H1 (cell line): ENCODE measurements at regions not wholly inside any gene's neighbourhood (a gene's known extent, or its start where the extent isn't known, plus 50 kb on each side); places are given as distances from the start of the nearest gene placed in this dataset.
A peak's percentile ranks its signal among the peaks of the same experiment; 100 is the strongest.
"Not testable (repeated sequence)": the region's sequence is repeated elsewhere in the genome, so short reads cannot be mapped to it uniquely, and the experiment has no call there.

Experiments used
- CTCF ChIA-PET: fragments of 300-600 bp; sonication (Branson Sonifier 250); formaldehyde crosslinking; loops from one replicate; lab custom pipeline; 2021; ENCODE audit not compliant: partially characterized antibody; lab: Charles Lee
- POLR2A ChIA-PET: fragments of 300-600 bp; sonication (Branson Sonifier 250); formaldehyde crosslinking; loops from one replicate; lab custom pipeline; 2021; ENCODE audit warnings: inconsistent platforms; ENCODE audit not compliant: partially characterized antibody; lab: Charles Lee
- DNase-seq, 2 experiments: peaks; one replicate each; pipeline versions ENCODE4 v3.0.0 to v3.0.0-alpha.2; 2010 to 2022; ENCODE audit warnings: low spot score in 2 of 2, low read depth in 1 of 2, mixed read lengths in 1 of 2
- FAIRE-seq: peaks from 2 replicates; lab custom pipeline; 2011; peaks lifted over from hg19 to GRCh38; lab: Jason Lieb, UNC
- H2AFZ ChIP-seq: 2 replicates; pipeline ENCODE4 v1.8.1; 2012; ENCODE audit warnings: low read length, inconsistent platforms
- H2AK5ac ChIP-seq: 2 replicates; pipeline ENCODE4 v1.6.1; 2013; ENCODE audit warnings: low read depth, low read length
- H2BK120ac ChIP-seq: replicated peaks from 2 replicates; pipeline ENCODE3; 2013; ENCODE audit warnings: low read depth, low read length, inconsistent platforms
- H2BK12ac ChIP-seq: 2 replicates; pipeline ENCODE4 v1.6.1; 2013; ENCODE audit warnings: low read depth, low read length
- H2BK15ac ChIP-seq: 2 replicates; pipeline ENCODE4 v1.6.1; 2013; ENCODE audit warnings: low read length
- H2BK20ac ChIP-seq: 2 replicates; pipeline ENCODE4 v1.6.1; 2013; ENCODE audit warnings: low read length
- H2BK5ac ChIP-seq: 2 replicates; pipeline ENCODE4 v1.6.1; 2013; ENCODE audit warnings: low read depth, low read length
- H3K14ac ChIP-seq: 2 replicates; pipeline ENCODE4 v1.6.1; 2013; ENCODE audit warnings: inconsistent platforms; ENCODE audit not compliant: insufficient read length
- H3K18ac ChIP-seq: 2 replicates; pipeline ENCODE4 v1.6.1; 2013; ENCODE audit warnings: low read length; ENCODE audit errors: extremely low read depth
- H3K23ac ChIP-seq: 2 replicates; pipeline ENCODE4 v1.6.1; 2013; ENCODE audit warnings: inconsistent platforms; ENCODE audit not compliant: insufficient read length
- H3K23me2 ChIP-seq: 2 replicates; pipeline ENCODE4 v1.6.1; 2013; ENCODE audit warnings: low read depth, low read length
- H3K27ac ChIP-seq: 2 replicates; pipeline ENCODE4 v1.6.1; 2011; ENCODE audit warnings: low read depth, low read length, inconsistent platforms
- H3K27me3 ChIP-seq, 4 experiments: replicated peaks in 1 of 4; 1 replicate in 1 of 4; 2 replicates in 3 of 4; pipeline versions ENCODE4 v1.6.1 to v1.8.1; 2011 to 2013; ENCODE audit warnings: low read length in 3 of 4, mild to moderate bottlenecking in 3 of 4, inconsistent platforms in 2 of 4, mixed read lengths in 2 of 4, moderate library complexity in 1 of 4; ENCODE audit not compliant: control insufficient read depth in 3 of 4, insufficient read depth in 3 of 4; ENCODE audit errors: extremely low read depth in 1 of 4
- H3K36me3 ChIP-seq, 4 experiments: 2 replicates each; pipeline versions ENCODE4 v1.6.1 to v1.8.1; 2011 to 2013; ENCODE audit warnings: mild to moderate bottlenecking in 4 of 4, low read length in 3 of 4, moderate library complexity in 2 of 4, control low read depth in 1 of 4, inconsistent platforms in 1 of 4; ENCODE audit not compliant: insufficient read depth in 4 of 4, control insufficient read depth in 2 of 4
- H3K4ac ChIP-seq: replicated peaks from 2 replicates; pipeline ENCODE3; 2013; ENCODE audit warnings: low read length, low read depth, mixed read lengths, inconsistent platforms; ENCODE audit not compliant: insufficient read length
- H3K4me1 ChIP-seq, 4 experiments: replicated peaks in 1 of 4; 1 replicate in 1 of 4; 2 replicates in 3 of 4; pipeline versions ENCODE4 v1.6.1 to v1.8.1; 2011 to 2013; ENCODE audit warnings: low read length in 3 of 4, inconsistent platforms in 2 of 4, mixed read lengths in 1 of 4; ENCODE audit not compliant: insufficient read depth in 4 of 4, control insufficient read depth in 3 of 4
- H3K4me2 ChIP-seq, 2 experiments: 2 replicates each; pipeline versions ENCODE4 v1.6.1 to v1.8.1; 2011 to 2013; ENCODE audit warnings: low read depth in 2 of 2, low read length in 2 of 2, control low read depth in 1 of 2, inconsistent platforms in 1 of 2, mild to moderate bottlenecking in 1 of 2; ENCODE audit not compliant: insufficient read depth in 1 of 2
- H3K4me3 ChIP-seq, 4 experiments: fragments of 200-600, 300-600 bp in 1 of 4; sonication (generic), shearing (Covaris generic), sonication (Bioruptor Twin) in 1 of 4; 2 replicates each; pipeline versions ENCODE4 v1.5.1 to v1.8.1; 2011 to 2016; ENCODE audit warnings: low read length in 4 of 4, low read depth in 3 of 4, control low read depth in 2 of 4, inconsistent platforms in 2 of 4, mild to moderate bottlenecking in 2 of 4, mixed read lengths in 1 of 4, moderate library complexity in 1 of 4; ENCODE audit not compliant: insufficient read depth in 2 of 4; ENCODE audit errors: extremely low read depth in 1 of 4
- H3K56ac ChIP-seq: replicated peaks from 2 replicates; pipeline ENCODE3; 2013; ENCODE audit warnings: low read depth, mild to moderate bottlenecking, mixed read lengths, low read length, inconsistent platforms; ENCODE audit not compliant: insufficient read length
- H3K79me1 ChIP-seq: 2 replicates; pipeline ENCODE4 v1.6.1; 2013; ENCODE audit warnings: low read depth, low read length, control low read depth
- H3K79me2 ChIP-seq, 2 experiments: 2 replicates each; pipeline versions ENCODE4 v1.6.1 to v1.8.1; 2012 to 2013; ENCODE audit warnings: low read length in 2 of 2, mild to moderate bottlenecking in 2 of 2, inconsistent platforms in 1 of 2; ENCODE audit not compliant: insufficient read depth in 2 of 2, control insufficient read depth in 1 of 2
- H3K9ac ChIP-seq, 4 experiments: replicated peaks in 1 of 4; 1 replicate in 1 of 4; 2 replicates in 3 of 4; pipeline versions ENCODE4 v1.6.1 to v1.8.1; 2011 to 2013; ENCODE audit warnings: low read depth in 3 of 4, low read length in 3 of 4, control low read depth in 2 of 4, mild to moderate bottlenecking in 2 of 4, moderate library complexity in 2 of 4, inconsistent platforms in 1 of 4; ENCODE audit errors: extremely low read depth in 1 of 4
- H3K9me3 ChIP-seq, 2 experiments: 2 replicates each; pipeline versions ENCODE4 v1.6.1 to v1.8.1; 2012 to 2013; ENCODE audit warnings: mild to moderate bottlenecking in 2 of 2, moderate library complexity in 2 of 2, control low read depth in 1 of 2, inconsistent platforms in 1 of 2, low read depth in 1 of 2, low read length in 1 of 2, mixed read lengths in 1 of 2; ENCODE audit not compliant: insufficient read depth in 2 of 2
- H4K20me1 ChIP-seq, 2 experiments: replicated peaks in 1 of 2; 2 replicates each; pipeline versions ENCODE3 to v1.8.1; 2011 to 2013; ENCODE audit warnings: inconsistent platforms in 2 of 2, low read length in 2 of 2, mild to moderate bottlenecking in 1 of 2; ENCODE audit not compliant: insufficient read depth in 2 of 2, control insufficient read depth in 1 of 2
- H4K5ac ChIP-seq: 2 replicates; pipeline ENCODE4 v1.6.1; 2013; ENCODE audit warnings: low read length, low read depth, mixed read lengths, inconsistent platforms; ENCODE audit not compliant: insufficient read length
- H4K8ac ChIP-seq: 2 replicates; pipeline ENCODE4 v1.8.0; 2013; ENCODE audit warnings: mild to moderate bottlenecking, moderate library complexity, low read length, inconsistent platforms; ENCODE audit not compliant: insufficient read depth; ENCODE audit errors: extremely low read depth
- H4K91ac ChIP-seq: replicated peaks from 2 replicates; pipeline ENCODE3; 2013; ENCODE audit warnings: low read length, mixed read lengths, inconsistent platforms; ENCODE audit not compliant: insufficient read length
- CHD1 ChIP-seq: IDR thresholded peaks from 2 replicates; pipeline ENCODE4 v1.6.1; 2012; ENCODE audit warnings: low read depth, low read length, improper control_type of control experiment
- HDAC2 ChIP-seq, 2 experiments: fragments of 300-600 bp in 1 of 2; sonication (generic) in 1 of 2; IDR thresholded peaks; 2 replicates each; pipeline ENCODE4 v1.6.1; 2011 to 2012; ENCODE audit warnings: low read depth in 2 of 2, low read length in 2 of 2, mild to moderate bottlenecking in 2 of 2, moderate library complexity in 2 of 2, borderline replicate concordance in 1 of 2, inconsistent platforms in 1 of 2
- SRF ChIP-seq: IDR thresholded peaks from 2 replicates; pipeline ENCODE4 v1.6.1; 2011; ENCODE audit warnings: mild to moderate bottlenecking, low read depth, low read length, moderate library complexity
- WGBS, 2 experiments: shearing (Covaris generic) in 1 of 2; methylation state at CpG; one replicate each; pipeline versions ENCODE4 v1.1.6 to v1.1.7; 2013 to 2015; ENCODE audit warnings: low lambda C conversion rate in 2 of 2, mixed read lengths in 2 of 2, inconsistent platforms in 1 of 2, low coverage in 1 of 2, missing lambda C conversion rate in 1 of 2; ENCODE audit not compliant: insufficient replicate concordance in 2 of 2, insufficient coverage in 1 of 2, insufficient read length in 1 of 2; ENCODE audit errors: extremely low coverage in 1 of 2, missing lambda C conversion rate in 1 of 2; 5-methylcytosine and 5-hydroxymethylcytosine counted together

DNA sequence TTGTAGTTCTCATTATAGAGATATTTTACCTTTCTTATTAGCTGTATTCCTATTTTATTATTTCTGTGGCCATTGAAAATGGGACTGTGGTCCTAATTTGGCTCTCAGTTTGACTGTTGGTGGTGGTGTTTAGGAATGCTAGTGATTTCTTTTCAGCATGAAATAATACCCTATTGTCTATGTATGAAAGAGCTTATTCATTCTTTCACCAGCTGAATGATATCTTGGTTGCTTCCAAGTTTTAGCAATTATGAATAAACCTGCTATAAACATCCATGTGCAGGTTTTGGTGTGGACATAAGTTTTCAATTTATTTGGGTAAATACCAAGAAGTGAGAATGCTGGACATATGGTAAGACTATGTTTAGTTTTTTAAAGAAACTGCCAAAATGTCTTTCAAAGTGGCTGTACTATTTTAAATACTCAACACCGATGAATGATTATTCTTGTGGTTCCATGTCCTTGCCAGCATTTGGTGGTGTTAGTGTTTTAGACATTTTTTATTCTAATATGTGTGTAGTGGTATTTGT is 501.6 kb upstream of the GYPC start (continued):
- TF ChIP-seq SRF (no peak), CHD1 (no peak), HDAC2 (IDR thresholded peaks at IDR 0.05; ENCODE audit: borderline replicate concordance in 1 of 2, low read depth in 2 of 2, low read length in 2 of 2) (no peak)
- TF ChIP-seq, all 59 proteins: peak for 0

DNA sequence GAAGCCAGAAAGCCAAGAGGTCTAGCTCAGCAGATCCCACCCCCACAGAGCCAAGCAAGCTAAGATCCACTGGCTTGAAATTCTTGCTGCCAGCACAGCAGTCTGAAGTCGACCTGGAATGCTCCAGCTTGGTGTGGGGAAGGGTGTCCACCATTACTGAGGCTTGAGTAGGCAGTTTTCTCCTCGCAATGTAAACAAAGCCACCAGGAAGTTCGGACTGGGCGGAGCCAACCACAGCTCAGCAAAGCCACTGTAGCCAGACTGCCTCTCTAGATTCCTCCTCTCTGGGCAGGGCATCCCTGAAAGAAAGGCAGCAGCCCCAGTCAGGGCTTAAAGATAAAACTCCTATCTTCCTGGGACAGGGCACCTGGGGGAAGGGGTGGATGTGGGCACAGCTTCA is 495.0 kb upstream of the GYPC start:
- H3K27me3 ChIP-seq, H3K9ac ChIP-seq, H3K4me1 ChIP-seq, CTCF ChIA-PET, H2AK5ac ChIP-seq, H3K23ac ChIP-seq, H4K20me1 ChIP-seq, H2BK12ac ChIP-seq, DNase-seq, H4K91ac ChIP-seq, H3K36me3 ChIP-seq, H4K5ac ChIP-seq, H3K23me2 ChIP-seq, H3K9me3 ChIP-seq, H3K56ac ChIP-seq, FAIRE-seq, H2BK20ac ChIP-seq, H3K4me3 ChIP-seq, H2BK15ac ChIP-seq, H3K14ac ChIP-seq, H3K4ac ChIP-seq, H3K4me2 ChIP-seq, H2BK120ac ChIP-seq, H3K27ac ChIP-seq, H3K79me1 ChIP-seq, POLR2A ChIA-PET, H3K79me2 ChIP-seq, H3K18ac ChIP-seq, H2BK5ac ChIP-seq: not testable (repeated sequence)
- 95% methylated on average over 4 of the region's 4 CpGs; no CpG with 5 or more reads in 1 of the 2 experiments for WGBS, 2 experiments
- Histone ChIP-seq H2AFZ (peak overlapping the region; percentile 95), H4K8ac (peak overlapping the region; percentile 62)
